H1 (cell line): ENCODE measurements at regions not wholly inside any gene's neighbourhood (a gene's known extent, or its start where the extent isn't known, plus 50 kb on each side); places are given as distances from the start of the nearest gene placed in this dataset.

ENCODE experiments used
- CTCF ChIA-PET: fragments of 300-600 bp; sonication (Branson Sonifier 250); formaldehyde crosslinking; loops from one replicate; lab custom pipeline; 2021; ENCODE audit not compliant: partially characterized antibody; lab: Charles Lee
- POLR2A ChIA-PET: fragments of 300-600 bp; sonication (Branson Sonifier 250); formaldehyde crosslinking; loops from one replicate; lab custom pipeline; 2021; ENCODE audit warnings: inconsistent platforms; ENCODE audit not compliant: partially characterized antibody; lab: Charles Lee
- DNase-seq, 2 experiments: peaks; one replicate each; pipeline versions ENCODE4 v3.0.0 to v3.0.0-alpha.2; 2010 to 2022; ENCODE audit warnings: low spot score in 2 of 2, low read depth in 1 of 2, mixed read lengths in 1 of 2
- FAIRE-seq: peaks from 2 replicates; lab custom pipeline; 2011; peaks lifted over from hg19 to GRCh38; lab: Jason Lieb, UNC
- H2AFZ ChIP-seq: 2 replicates; pipeline ENCODE4 v1.8.1; 2012; ENCODE audit warnings: low read length, inconsistent platforms
- H2AK5ac ChIP-seq: 2 replicates; pipeline ENCODE4 v1.6.1; 2013; ENCODE audit warnings: low read depth, low read length
- H2BK120ac ChIP-seq: replicated peaks from 2 replicates; pipeline ENCODE3; 2013; ENCODE audit warnings: low read depth, low read length, inconsistent platforms
- H2BK12ac ChIP-seq: 2 replicates; pipeline ENCODE4 v1.6.1; 2013; ENCODE audit warnings: low read depth, low read length
- H2BK15ac ChIP-seq: 2 replicates; pipeline ENCODE4 v1.6.1; 2013; ENCODE audit warnings: low read length
- H2BK20ac ChIP-seq: 2 replicates; pipeline ENCODE4 v1.6.1; 2013; ENCODE audit warnings: low read length
- H2BK5ac ChIP-seq: 2 replicates; pipeline ENCODE4 v1.6.1; 2013; ENCODE audit warnings: low read depth, low read length
- H3K14ac ChIP-seq: 2 replicates; pipeline ENCODE4 v1.6.1; 2013; ENCODE audit warnings: inconsistent platforms; ENCODE audit not compliant: insufficient read length
- H3K18ac ChIP-seq: 2 replicates; pipeline ENCODE4 v1.6.1; 2013; ENCODE audit warnings: low read length; ENCODE audit errors: extremely low read depth
- H3K23ac ChIP-seq: 2 replicates; pipeline ENCODE4 v1.6.1; 2013; ENCODE audit warnings: inconsistent platforms; ENCODE audit not compliant: insufficient read length
- H3K23me2 ChIP-seq: 2 replicates; pipeline ENCODE4 v1.6.1; 2013; ENCODE audit warnings: low read depth, low read length
- H3K27ac ChIP-seq: 2 replicates; pipeline ENCODE4 v1.6.1; 2011; ENCODE audit warnings: low read depth, low read length, inconsistent platforms
- H3K27me3 ChIP-seq, 4 experiments: replicated peaks in 1 of 4; 1 replicate in 1 of 4; 2 replicates in 3 of 4; pipeline versions ENCODE4 v1.6.1 to v1.8.1; 2011 to 2013; ENCODE audit warnings: low read length in 3 of 4, mild to moderate bottlenecking in 3 of 4, inconsistent platforms in 2 of 4, mixed read lengths in 2 of 4, moderate library complexity in 1 of 4; ENCODE audit not compliant: control insufficient read depth in 3 of 4, insufficient read depth in 3 of 4; ENCODE audit errors: extremely low read depth in 1 of 4
- H3K36me3 ChIP-seq, 4 experiments: 2 replicates each; pipeline versions ENCODE4 v1.6.1 to v1.8.1; 2011 to 2013; ENCODE audit warnings: mild to moderate bottlenecking in 4 of 4, low read length in 3 of 4, moderate library complexity in 2 of 4, control low read depth in 1 of 4, inconsistent platforms in 1 of 4; ENCODE audit not compliant: insufficient read depth in 4 of 4, control insufficient read depth in 2 of 4
- H3K4ac ChIP-seq: replicated peaks from 2 replicates; pipeline ENCODE3; 2013; ENCODE audit warnings: low read length, low read depth, mixed read lengths, inconsistent platforms; ENCODE audit not compliant: insufficient read length
- H3K4me1 ChIP-seq, 4 experiments: replicated peaks in 1 of 4; 1 replicate in 1 of 4; 2 replicates in 3 of 4; pipeline versions ENCODE4 v1.6.1 to v1.8.1; 2011 to 2013; ENCODE audit warnings: low read length in 3 of 4, inconsistent platforms in 2 of 4, mixed read lengths in 1 of 4; ENCODE audit not compliant: insufficient read depth in 4 of 4, control insufficient read depth in 3 of 4
- H3K4me2 ChIP-seq, 2 experiments: 2 replicates each; pipeline versions ENCODE4 v1.6.1 to v1.8.1; 2011 to 2013; ENCODE audit warnings: low read depth in 2 of 2, low read length in 2 of 2, control low read depth in 1 of 2, inconsistent platforms in 1 of 2, mild to moderate bottlenecking in 1 of 2; ENCODE audit not compliant: insufficient read depth in 1 of 2
- H3K4me3 ChIP-seq, 4 experiments: fragments of 200-600, 300-600 bp in 1 of 4; sonication (generic), shearing (Covaris generic), sonication (Bioruptor Twin) in 1 of 4; 2 replicates each; pipeline versions ENCODE4 v1.5.1 to v1.8.1; 2011 to 2016; ENCODE audit warnings: low read length in 4 of 4, low read depth in 3 of 4, control low read depth in 2 of 4, inconsistent platforms in 2 of 4, mild to moderate bottlenecking in 2 of 4, mixed read lengths in 1 of 4, moderate library complexity in 1 of 4; ENCODE audit not compliant: insufficient read depth in 2 of 4; ENCODE audit errors: extremely low read depth in 1 of 4
- H3K56ac ChIP-seq: replicated peaks from 2 replicates; pipeline ENCODE3; 2013; ENCODE audit warnings: low read depth, mild to moderate bottlenecking, mixed read lengths, low read length, inconsistent platforms; ENCODE audit not compliant: insufficient read length
- H3K79me1 ChIP-seq: 2 replicates; pipeline ENCODE4 v1.6.1; 2013; ENCODE audit warnings: low read depth, low read length, control low read depth
- H3K79me2 ChIP-seq, 2 experiments: 2 replicates each; pipeline versions ENCODE4 v1.6.1 to v1.8.1; 2012 to 2013; ENCODE audit warnings: low read length in 2 of 2, mild to moderate bottlenecking in 2 of 2, inconsistent platforms in 1 of 2; ENCODE audit not compliant: insufficient read depth in 2 of 2, control insufficient read depth in 1 of 2
- H3K9ac ChIP-seq, 4 experiments: replicated peaks in 1 of 4; 1 replicate in 1 of 4; 2 replicates in 3 of 4; pipeline versions ENCODE4 v1.6.1 to v1.8.1; 2011 to 2013; ENCODE audit warnings: low read depth in 3 of 4, low read length in 3 of 4, control low read depth in 2 of 4, mild to moderate bottlenecking in 2 of 4, moderate library complexity in 2 of 4, inconsistent platforms in 1 of 4; ENCODE audit errors: extremely low read depth in 1 of 4
- H3K9me3 ChIP-seq, 2 experiments: 2 replicates each; pipeline versions ENCODE4 v1.6.1 to v1.8.1; 2012 to 2013; ENCODE audit warnings: mild to moderate bottlenecking in 2 of 2, moderate library complexity in 2 of 2, control low read depth in 1 of 2, inconsistent platforms in 1 of 2, low read depth in 1 of 2, low read length in 1 of 2, mixed read lengths in 1 of 2; ENCODE audit not compliant: insufficient read depth in 2 of 2
- H4K20me1 ChIP-seq, 2 experiments: replicated peaks in 1 of 2; 2 replicates each; pipeline versions ENCODE3 to v1.8.1; 2011 to 2013; ENCODE audit warnings: inconsistent platforms in 2 of 2, low read length in 2 of 2, mild to moderate bottlenecking in 1 of 2; ENCODE audit not compliant: insufficient read depth in 2 of 2, control insufficient read depth in 1 of 2
- H4K5ac ChIP-seq: 2 replicates; pipeline ENCODE4 v1.6.1; 2013; ENCODE audit warnings: low read length, low read depth, mixed read lengths, inconsistent platforms; ENCODE audit not compliant: insufficient read length
- H4K8ac ChIP-seq: 2 replicates; pipeline ENCODE4 v1.8.0; 2013; ENCODE audit warnings: mild to moderate bottlenecking, moderate library complexity, low read length, inconsistent platforms; ENCODE audit not compliant: insufficient read depth; ENCODE audit errors: extremely low read depth
- H4K91ac ChIP-seq: replicated peaks from 2 replicates; pipeline ENCODE3; 2013; ENCODE audit warnings: low read length, mixed read lengths, inconsistent platforms; ENCODE audit not compliant: insufficient read length
- ATF2 ChIP-seq: IDR thresholded peaks from 2 replicates; pipeline ENCODE4 v1.6.1; 2012; ENCODE audit warnings: low read length, inconsistent platforms
- BACH1 ChIP-seq: IDR thresholded peaks from 2 replicates; pipeline ENCODE4 v1.6.1; 2012; ENCODE audit warnings: low read length, improper control_type of control experiment
- JUND ChIP-seq: IDR thresholded peaks from 2 replicates; pipeline ENCODE4 v1.6.1; 2011; ENCODE audit warnings: mild to moderate bottlenecking, improper control_type of control experiment, low read length
- MAFK ChIP-seq: IDR thresholded peaks from 2 replicates; pipeline ENCODE4 v1.6.1; 2012; ENCODE audit warnings: low read depth, mild to moderate bottlenecking, improper control_type of control experiment, low read length
- POLR2A ChIP-seq, 2 experiments: IDR thresholded peaks; 1 replicate in 1 of 2; 2 replicates in 1 of 2; pipeline ENCODE4 v1.6.1; 2011; ENCODE audit warnings: low read depth in 2 of 2, low read length in 2 of 2, mild to moderate bottlenecking in 2 of 2; ENCODE audit errors: control extremely low read depth in 1 of 2
- RNF2 ChIP-seq: fragments of 200-900, 300-1000 bp; sonication (generic); IDR thresholded peaks from 2 replicates; pipeline ENCODE4 v1.7.1; 2016; ENCODE audit warnings: borderline replicate concordance, low read depth, mild to moderate bottlenecking, antibody characterized with exemption, low read length; ENCODE audit not compliant: poor library complexity, severe bottlenecking; ENCODE audit errors: missing control alignments
- SP4 ChIP-seq: IDR thresholded peaks from 2 replicates; pipeline ENCODE4 v1.6.1; 2012; ENCODE audit warnings: low read length, inconsistent platforms
- WGBS, 2 experiments: shearing (Covaris generic) in 1 of 2; methylation state at CpG; one replicate each; pipeline versions ENCODE4 v1.1.6 to v1.1.7; 2013 to 2015; ENCODE audit warnings: low lambda C conversion rate in 2 of 2, mixed read lengths in 2 of 2, inconsistent platforms in 1 of 2, low coverage in 1 of 2, missing lambda C conversion rate in 1 of 2; ENCODE audit not compliant: insufficient replicate concordance in 2 of 2, insufficient coverage in 1 of 2, insufficient read length in 1 of 2; ENCODE audit errors: extremely low coverage in 1 of 2, missing lambda C conversion rate in 1 of 2; 5-methylcytosine and 5-hydroxymethylcytosine counted together
- TF ChIP-seq, protein P1 (sequence below), 3 experiments: IDR thresholded peaks; 1 replicate in 2 of 3; 2 replicates in 1 of 3; pipeline versions ENCODE4 v1.5.1 to v1.6.1; 2011; ENCODE audit warnings: low read length in 3 of 3, mild to moderate bottlenecking in 3 of 3, inconsistent platforms in 2 of 3, low read depth in 1 of 3, moderate library complexity in 1 of 3; ENCODE audit not compliant: insufficient read depth in 1 of 3; ENCODE audit errors: control extremely low read depth in 1 of 3

- H2BK12ac ChIP-seq: no peak overlapping the region
- H3K18ac ChIP-seq: no peak overlapping the region
- H3K79me1 ChIP-seq: no peaks in the 10 kb centered on the region
- CTCF ChIA-PET: interaction anchor here (1.1 kb wide), 1 partner anchor 194 kb away, joined by 3 read pairs; no protein-coding TSS in a partner anchor
- no peak overlapping the region for H4K5ac ChIP-seq
- 0 out of 4 replicates have a peak, but pooled peaks cover 0 to 3% of the 10 kb centered on the region in 2 experiments for H3K9me3 ChIP-seq
- H2BK120ac ChIP-seq: no peak overlapping the region
- H2AFZ ChIP-seq: no peak overlapping the region
- H3K4me1 ChIP-seq: peaks cover 0 to 6% (median 3%) of the 10 kb centered on the region in 4 experiments; a peak in 4 of 7 replicates
- no peaks in the 10 kb centered on the region for H4K20me1 ChIP-seq
- H2BK20ac ChIP-seq: no peak overlapping the region
- no peak overlapping the region for H2AK5ac ChIP-seq
- no peak overlapping the region for H3K27ac ChIP-seq
- H3K4me2 ChIP-seq: no peak overlapping the region
- TF ChIP-seq, protein P1, sequence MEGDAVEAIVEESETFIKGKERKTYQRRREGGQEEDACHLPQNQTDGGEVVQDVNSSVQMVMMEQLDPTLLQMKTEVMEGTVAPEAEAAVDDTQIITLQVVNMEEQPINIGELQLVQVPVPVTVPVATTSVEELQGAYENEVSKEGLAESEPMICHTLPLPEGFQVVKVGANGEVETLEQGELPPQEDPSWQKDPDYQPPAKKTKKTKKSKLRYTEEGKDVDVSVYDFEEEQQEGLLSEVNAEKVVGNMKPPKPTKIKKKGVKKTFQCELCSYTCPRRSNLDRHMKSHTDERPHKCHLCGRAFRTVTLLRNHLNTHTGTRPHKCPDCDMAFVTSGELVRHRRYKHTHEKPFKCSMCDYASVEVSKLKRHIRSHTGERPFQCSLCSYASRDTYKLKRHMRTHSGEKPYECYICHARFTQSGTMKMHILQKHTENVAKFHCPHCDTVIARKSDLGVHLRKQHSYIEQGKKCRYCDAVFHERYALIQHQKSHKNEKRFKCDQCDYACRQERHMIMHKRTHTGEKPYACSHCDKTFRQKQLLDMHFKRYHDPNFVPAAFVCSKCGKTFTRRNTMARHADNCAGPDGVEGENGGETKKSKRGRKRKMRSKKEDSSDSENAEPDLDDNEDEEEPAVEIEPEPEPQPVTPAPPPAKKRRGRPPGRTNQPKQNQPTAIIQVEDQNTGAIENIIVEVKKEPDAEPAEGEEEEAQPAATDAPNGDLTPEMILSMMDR (IDR thresholded peaks at IDR 0.05; ENCODE audit: control extremely low read depth in 1 of 3, insufficient read depth in 1 of 3, low read depth in 1 of 3, low read length in 3 of 3): no peak
- TF ChIP-seq BACH1 (no peak), POLR2A (IDR thresholded peaks at IDR 0.05; ENCODE audit: control extremely low read depth in 1 of 2, low read depth in 2 of 2, low read length in 2 of 2) (no peak), JUND (no peak), RNF2 (no peak), MAFK (no peak), ATF2 (no peak), SP4 (no peak)
- TF ChIP-seq, all 59 proteins: peak for 0
- POLR2A ChIA-PET: no interaction called here
- no peak overlapping the region for H4K91ac ChIP-seq
- no peaks in the 10 kb centered on the region for H3K27me3 ChIP-seq
- H3K14ac ChIP-seq: no peak overlapping the region
- no peaks in the 10 kb centered on the region for H3K36me3 ChIP-seq
- H3K56ac ChIP-seq: no peak overlapping the region
- no peaks in the 10 kb centered on the region for H3K79me2 ChIP-seq
- H3K23ac ChIP-seq: no peak overlapping the region
- H3K9ac ChIP-seq: no peak overlapping the region
- WGBS, 2 experiments: 90% methylated on average over 3 of the region's 3 CpGs; no CpG with 5 or more reads in 1 of the 2 experiments
- H3K4me3 ChIP-seq: no peak overlapping the region
- FAIRE-seq (no peak), DNase-seq (no peak)
- no peak overlapping the region for H2BK5ac ChIP-seq
- no peaks in the 10 kb centered on the region; the same call in 1 of the 2 replicates for H3K23me2 ChIP-seq
- H2BK15ac ChIP-seq: no peak overlapping the region
- no peak overlapping the region for H4K8ac ChIP-seq
- H3K4ac ChIP-seq: no peak overlapping the region
These were observed 318.1 kb downstream of the RPS24 start for GRCh38 chr10:78351809-78352208.
